ENCODE measurements at regions not wholly inside any gene's neighbourhood (a gene's known extent, or its start where the extent isn't known, plus 50 kb on each side); places are given as distances from the start of the nearest gene placed in this dataset.

- FAIRE-seq (no peak), DNase-seq (ENCODE audit: low spot score) (no peak), ATAC-seq (peak; percentile 42)
- Histone ChIP-seq H3K27me3 (ENCODE audit: control insufficient read depth in 1 of 2, insufficient read depth in 2 of 2, low read length in 2 of 2) (no peaks in the 10 kb centered on the region), H2AFZ (ENCODE audit: low read length) (no peak overlapping the region), H3K36me3 (replicated peaks in 1 of 2; ENCODE audit: control insufficient read depth in 1 of 2, insufficient read depth in 2 of 2, low read length in 2 of 2) (no peaks in the 10 kb centered on the region), H3K4me1 (ENCODE audit: insufficient read depth, low read length) (peaks cover 52% of the 10 kb centered on the region), H3K4me3 (replicated peaks in 1 of 3; ENCODE audit: insufficient read depth in 1 of 3, low read depth in 2 of 3, low read length in 3 of 3) (no peak overlapping the region), H4K20me1 (ENCODE audit: insufficient read depth, low read length) (no peaks in the 10 kb centered on the region), H3K9me3 (ENCODE audit: low read length) (no peaks in the 10 kb centered on the region; the same call in 1 of the 2 replicates), H3K79me2 (ENCODE audit: insufficient read depth, low read length) (no peaks in the 10 kb centered on the region), H3K27ac (ENCODE audit: extremely low read length, insufficient read depth, low read length) (peak overlapping the region; percentile 48), H3K4me2 (ENCODE audit: low read depth, low read length) (0 out of 2 replicates have a peak overlapping the region, but pooled peaks have one; percentile 57), H3K9ac (ENCODE audit: insufficient read depth, low read depth, low read length) (no peak overlapping the region)
- BruUV-seq (replicated peaks): no TSS peak
- ChIA-PET CTCF (ENCODE audit: low intra/inter-chr PET ratio, low total read pairs) (no interaction called here), POLR2A (interaction anchor here (1.5 to 2.1 kb wide), 2 partner anchors 11 to 154 kb away, joined by 4 to 9 read pairs; no protein-coding TSS in a partner anchor)
- TF ChIP-seq DMAP1 (CRISPR knock-in tag; IDR thresholded peaks at IDR 0.05): 0 out of 2 replicates have a peak, but pooled peaks have one; percentile 27
- TF ChIP-seq HDAC1 (CRISPR knock-in tag; IDR thresholded peaks at IDR 0.05): 0 out of 2 replicates have a peak, but pooled peaks have one; percentile 5
- no peak for TF ChIP-seq KLF13 (CRISPR knock-in tag; IDR thresholded peaks at IDR 0.05)
- TF ChIP-seq SOX6 (IDR thresholded peaks at IDR 0.05): no peak
- no peak for TF ChIP-seq SOX6 (CRISPR knock-in tag; IDR thresholded peaks at IDR 0.05)
- in situ Hi-C loops (cut with HindIII; ENCODE audit: extremely low pct_ligation_motif_present, low pct_unique_long_range_greater_than_20kb): no loop called here
- intact Hi-C loops (cut with micrococcal nuclease; ENCODE audit: unreplicated experiment): no loop called here
These were observed 141.0 kb upstream of the COL21A1 start for GRCh38 chr6:56388415-56388755.

DNA sequence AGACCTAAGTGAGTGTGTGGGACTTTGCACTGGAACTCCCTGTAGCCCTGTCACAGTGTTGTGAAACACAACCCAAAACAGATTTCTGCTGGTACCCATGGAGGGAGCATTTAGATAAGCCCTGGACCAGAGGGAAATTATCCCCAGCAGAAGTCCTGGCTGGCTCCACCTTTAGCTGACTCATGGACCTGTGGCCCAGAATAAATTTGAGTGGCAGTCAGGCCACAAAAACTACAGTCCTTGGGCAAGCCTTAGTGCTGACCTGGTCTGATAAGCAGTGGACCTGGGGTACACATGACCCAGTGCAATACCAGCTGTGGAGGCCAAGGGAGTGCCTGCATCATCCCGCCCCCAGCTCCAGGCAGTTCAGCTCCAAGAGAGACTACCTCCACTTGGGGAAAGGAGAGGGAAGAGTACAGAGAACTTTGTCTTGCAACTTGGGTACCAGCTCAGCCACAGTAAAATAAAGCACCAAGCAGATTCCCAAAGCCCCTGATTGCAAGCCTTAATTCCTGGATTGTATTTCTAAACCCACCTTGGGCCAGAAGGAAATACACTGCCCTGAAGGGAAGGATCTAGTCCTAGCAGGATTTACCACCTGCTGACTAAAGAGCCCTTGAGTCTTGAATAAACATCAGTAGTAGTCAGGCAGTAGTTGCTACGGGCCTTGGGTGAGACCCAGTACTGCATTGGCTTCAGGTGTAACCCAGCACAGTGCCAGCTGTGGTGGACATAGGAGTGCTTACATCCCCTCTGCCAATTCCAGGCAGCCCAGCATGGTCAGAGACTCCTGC lies 140.4 kb upstream of the COL21A1 start:
- Histone ChIP-seq H3K4me1 (ENCODE audit: insufficient read depth, low read length) (peaks cover 57% of the 10 kb centered on the region), H4K20me1 (ENCODE audit: insufficient read depth, low read length) (no peaks in the 10 kb centered on the region), H2AFZ (ENCODE audit: low read length) (no peak overlapping the region), H3K79me2 (ENCODE audit: insufficient read depth, low read length) (no peaks in the 10 kb centered on the region), H3K36me3 (replicated peaks in 1 of 2; ENCODE audit: control insufficient read depth in 1 of 2, insufficient read depth in 2 of 2, low read length in 2 of 2) (no peaks in the 10 kb centered on the region), H3K27me3 (ENCODE audit: control insufficient read depth in 1 of 2, insufficient read depth in 2 of 2, low read length in 2 of 2) (no peaks in the 10 kb centered on the region), H3K9me3 (ENCODE audit: low read length) (no peaks in the 10 kb centered on the region; the same call in 1 of the 2 replicates), H3K4me2 (ENCODE audit: low read depth, low read length) (peak overlapping the region; percentile 57), H3K9ac (ENCODE audit: insufficient read depth, low read depth, low read length) (no peak overlapping the region), H3K4me3 (replicated peaks in 1 of 3; ENCODE audit: insufficient read depth in 1 of 3, low read depth in 2 of 3, low read length in 3 of 3) (peak overlapping the region in 1 of 3 experiments; percentile 6; a peak in 1 of 6 replicates), H3K27ac (ENCODE audit: extremely low read length, insufficient read depth, low read length) (peak overlapping the region; percentile 48)
- CTCF ChIA-PET (ENCODE audit: low intra/inter-chr PET ratio, low total read pairs): no interaction called here
- POLR2A ChIA-PET: interaction anchor here (1.4 to 2.1 kb wide), 3 partner anchors 12 to 155 kb away, joined by 3 to 9 read pairs (median 4); no protein-coding TSS in a partner anchor
- in situ Hi-C loops (cut with HindIII; ENCODE audit: extremely low pct_ligation_motif_present, low pct_unique_long_range_greater_than_20kb) (no loop called here), intact Hi-C loops (cut with micrococcal nuclease; ENCODE audit: unreplicated experiment) (loop anchor here (1.0 to 2.0 kb wide), 2 partner anchors 11 to 15 kb away; no protein-coding TSS in a partner anchor)
- WGBS (ENCODE audit: low lambda C conversion rate): 8% methylated on average over 2 of the region's 2 CpGs
- no TSS peak for BruUV-seq (replicated peaks)
- DNase-seq (ENCODE audit: low spot score): peak; percentile 84
- FAIRE-seq: peak; percentile 85
- peak; percentile 96 for ATAC-seq
- TF ChIP-seq ZFP37 (CRISPR knock-in tag; IDR thresholded peaks at IDR 0.05; ENCODE audit: borderline replicate concordance): peak; percentile 54; the same call in 1 of the 2 replicates
- peak; percentile 65; the same call in 1 of the 2 replicates for TF ChIP-seq NFE2 (CRISPR knock-in tag; IDR thresholded peaks at IDR 0.05)
- no peak for TF ChIP-seq GPN1 (CRISPR knock-in tag; IDR thresholded peaks at IDR 0.05; ENCODE audit: borderline replicate concordance)
- 0 out of 2 replicates have a peak, but pooled peaks have one; percentile 1 for TF ChIP-seq BCL6 (CRISPR knock-in tag; IDR thresholded peaks at IDR 0.05)
- no peak; the same call in 1 of the 2 replicates for TF ChIP-seq LCORL (IDR thresholded peaks at IDR 0.05)
- peak; percentile 97 for TF ChIP-seq LCORL (CRISPR knock-in tag; IDR thresholded peaks at IDR 0.05)
- 0 out of 2 replicates have a peak, but pooled peaks have one; percentile 55 for TF ChIP-seq MYPOP (CRISPR knock-in tag; IDR thresholded peaks at IDR 0.05)
- peak; percentile 45; the same call in 1 of the 2 replicates for TF ChIP-seq ZNF607 (CRISPR knock-in tag; IDR thresholded peaks at IDR 0.05; ENCODE audit: borderline replicate concordance)
- TF ChIP-seq GZF1 (CRISPR knock-in tag; IDR thresholded peaks at IDR 0.05): 0 out of 2 replicates have a peak, but pooled peaks have one; percentile 42
- 0 out of 2 replicates have a peak, but pooled peaks have one; percentile 32 for TF ChIP-seq ZNF549 (CRISPR knock-in tag; IDR thresholded peaks at IDR 0.05)
- 0 out of 2 replicates have a peak, but pooled peaks have one; percentile 55 for TF ChIP-seq ZNF691 (CRISPR knock-in tag; IDR thresholded peaks at IDR 0.05; ENCODE audit: borderline replicate concordance, low read depth)
- TF ChIP-seq FOSL2 (CRISPR knock-in tag; IDR thresholded peaks at IDR 0.05): peak; percentile 81
- 0 out of 2 replicates have a peak, but pooled peaks have one; percentile 36 for TF ChIP-seq SIX1 (CRISPR knock-in tag; IDR thresholded peaks at IDR 0.05; ENCODE audit: borderline replicate concordance)

Data from HepG2 (cell line).